ENCODE measurements at regions not wholly inside any gene's neighbourhood (a gene's known extent, or its start where the extent isn't known, plus 50 kb on each side); places are given as distances from the start of the nearest gene placed in this dataset.

DNA sequence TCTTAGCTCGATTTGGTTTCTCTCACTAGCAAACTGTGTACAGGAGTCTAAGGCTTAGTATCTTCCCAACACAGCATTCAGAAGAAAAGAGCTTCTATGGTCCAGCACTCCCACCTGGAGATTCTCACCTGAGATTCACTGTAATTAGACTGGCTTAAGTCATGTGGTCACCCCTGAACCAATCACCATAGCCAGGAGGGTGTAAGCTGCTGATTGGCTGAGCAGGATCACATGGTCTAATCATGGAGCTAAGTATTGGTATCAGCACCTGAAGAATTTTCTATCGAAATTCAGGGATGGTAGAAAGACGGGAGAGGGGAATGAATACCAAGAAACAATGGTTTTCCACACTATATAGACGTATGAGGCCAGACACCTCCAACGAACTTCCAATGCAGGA lies 359.8 kb upstream of the ERCC4 start:
- no peak for TF ChIP-seq SP1 (IDR thresholded peaks at IDR 0.05)
- no peak for TF ChIP-seq NFRKB (IDR thresholded peaks at IDR 0.05)
- TF ChIP-seq ARNT (IDR thresholded peaks at IDR 0.05), result no peak
- no peak for TF ChIP-seq ZNF384 (IDR thresholded peaks at IDR 0.05)
- TF ChIP-seq FOXM1 (IDR thresholded peaks at IDR 0.05; ENCODE audit: borderline replicate concordance), result no peak
- no peak for TF ChIP-seq SUZ12 (IDR thresholded peaks at IDR 0.05)
- TF ChIP-seq, protein P1, sequence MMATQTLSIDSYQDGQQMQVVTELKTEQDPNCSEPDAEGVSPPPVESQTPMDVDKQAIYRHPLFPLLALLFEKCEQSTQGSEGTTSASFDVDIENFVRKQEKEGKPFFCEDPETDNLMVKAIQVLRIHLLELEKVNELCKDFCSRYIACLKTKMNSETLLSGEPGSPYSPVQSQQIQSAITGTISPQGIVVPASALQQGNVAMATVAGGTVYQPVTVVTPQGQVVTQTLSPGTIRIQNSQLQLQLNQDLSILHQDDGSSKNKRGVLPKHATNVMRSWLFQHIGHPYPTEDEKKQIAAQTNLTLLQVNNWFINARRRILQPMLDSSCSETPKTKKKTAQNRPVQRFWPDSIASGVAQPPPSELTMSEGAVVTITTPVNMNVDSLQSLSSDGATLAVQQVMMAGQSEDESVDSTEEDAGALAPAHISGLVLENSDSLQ (IDR thresholded peaks at IDR 0.05), result no peak
- no peak for TF ChIP-seq CTBP1 (IDR thresholded peaks at IDR 0.05; ENCODE audit: borderline replicate concordance)
- no peak for TF ChIP-seq FOXA1 (IDR thresholded peaks at IDR 0.05)
- TF ChIP-seq TARDBP (IDR thresholded peaks at IDR 0.05), result no peak
- no peak for TF ChIP-seq HDGF (IDR thresholded peaks at IDR 0.05; ENCODE audit: borderline replicate concordance)
- TF ChIP-seq LEF1 (IDR thresholded peaks at IDR 0.05; ENCODE audit: borderline replicate concordance), result no peak
- no peak for TF ChIP-seq FOXK2 (IDR thresholded peaks at IDR 0.05)
- TF ChIP-seq ELF4 (IDR thresholded peaks at IDR 0.05), result no peak

Data from HEK293T (cell line).